HG03558 (cell line): ENCODE measurements at regions not wholly inside any gene's neighbourhood (a gene's known extent, or its start where the extent isn't known, plus 50 kb on each side); places are given as distances from the start of the nearest gene placed in this dataset.

Experiments
- ATAC-seq: cut with Tn5 transposase; IDR thresholded peaks from one replicate; pipeline ENCODE4 v1.9.1; 2021; ENCODE audit warnings: moderate number of reproducible peaks; ENCODE audit not compliant: unreplicated experiment; ENCODE audit errors: extremely low read depth

- ATAC-seq = no peak
These were observed 905.6 kb upstream of the GHITM start for GRCh38 chr10:83233691-83234090.

GRCh38 chr10:83248106-83248631 is 891.1 kb upstream of the GHITM start:
- no peak for ATAC-seq

- ATAC-seq = no peak
These were observed 888.9 kb upstream of the GHITM start for GRCh38 chr10:83250396-83250795.

GRCh38 chr10:83252169-83252568 is 887.1 kb upstream of the GHITM start:
- ATAC-seq = no peak

- no peak for ATAC-seq
These were observed 886.7 kb upstream of the GHITM start for GRCh38 chr10:83252596-83252995.

- no peak for ATAC-seq
These were observed 886.2 kb upstream of the GHITM start for GRCh38 chr10:83253011-83253671.

- ATAC-seq = no peak
These were observed 884.6 kb upstream of the GHITM start for GRCh38 chr10:83254698-83255097.

GRCh38 chr10:83262434-83262833 is 876.9 kb upstream of the GHITM start:
- ATAC-seq = no peak

- no peak for ATAC-seq
These were observed 866.5 kb upstream of the GHITM start for GRCh38 chr10:83272666-83273434.

GRCh38 chr10:83274088-83274487 is 865.2 kb upstream of the GHITM start:
- no peak for ATAC-seq

GRCh38 chr10:83276971-83277370 is 862.3 kb upstream of the GHITM start:
- no peak for ATAC-seq

GRCh38 chr10:83283151-83283550 is 856.2 kb upstream of the GHITM start:
- no peak for ATAC-seq

- no peak for ATAC-seq
These were observed 851.9 kb upstream of the GHITM start for GRCh38 chr10:83287374-83287773.

- no peak for ATAC-seq
These were observed 849.9 kb upstream of the GHITM start for GRCh38 chr10:83289373-83289772.

GRCh38 chr10:83289948-83290347 is 849.4 kb upstream of the GHITM start:
- ATAC-seq = no peak

- no peak for ATAC-seq
These were observed 837.6 kb upstream of the GHITM start for GRCh38 chr10:83301732-83302131.

GRCh38 chr10:83302623-83303022 is 836.7 kb upstream of the GHITM start:
- ATAC-seq = no peak

- no peak for ATAC-seq
These were observed 828.6 kb upstream of the GHITM start for GRCh38 chr10:83310688-83311087.

GRCh38 chr10:83312570-83312969 is 826.7 kb upstream of the GHITM start:
- ATAC-seq = no peak

GRCh38 chr10:83332690-83333089 is 806.6 kb upstream of the GHITM start:
- no peak for ATAC-seq

- ATAC-seq = no peak
These were observed 805.7 kb upstream of the GHITM start for GRCh38 chr10:83333566-83333965.

GRCh38 chr10:83343676-83344075 is 795.6 kb upstream of the GHITM start:
- ATAC-seq = no peak
